OCI-LY7 (cell line): ENCODE measurements at regions not wholly inside any gene's neighbourhood (a gene's known extent, or its start where the extent isn't known, plus 50 kb on each side); places are given as distances from the start of the nearest gene placed in this dataset.

ENCODE experiments used
- CTCF ChIP-seq: fragments of 200-600 bp; sonication (generic); conservative IDR thresholded peaks from 2 replicates; pipeline ENCODE4 v1.5.1; 2014; ENCODE audit warnings: mild to moderate bottlenecking, antibody characterized with exemption, low read length, moderate library complexity, mixed read lengths
- EZH2phosphoT487 ChIP-seq: fragments of 200-600 bp; sonication (generic); IDR thresholded peaks from 2 replicates; pipeline ENCODE4 v1.6.1; 2018; ENCODE audit warnings: low read depth, borderline replicate concordance, mild to moderate bottlenecking, mixed run types, antibody characterized with exemption, low read length, moderate library complexity, mixed read lengths

GRCh38 chr10:83682414-83682813, 456.9 kb upstream of the GHITM start:
- no peak for TF ChIP-seq CTCF
- no peak for TF ChIP-seq EZH2phosphoT487
